Sigmoid colon (tissue), 4 donors: ENCODE measurements at regions not wholly inside any gene's neighbourhood (a gene's known extent, or its start where the extent isn't known, plus 50 kb on each side); places are given as distances from the start of the nearest gene placed in this dataset.

Experiments
- CTCF ChIP-seq, 4 experiments: fragments of 450-650 bp in 3 of 4; fragments of 200-600 bp in 1 of 4; IDR thresholded peaks; one replicate each; pipeline ENCODE4 v1.5.1; 2016 to 2019; ENCODE audit warnings: antibody characterized with exemption in 4 of 4, mild to moderate bottlenecking in 3 of 4, moderate library complexity in 2 of 4
- EP300 ChIP-seq, 4 donors: sonication (generic); formaldehyde crosslinking; IDR thresholded peaks; one replicate each; pipeline ENCODE4 v1.6.1; 2017; ENCODE audit warnings: antibody characterized with exemption in 4 of 4
- POLR2A ChIP-seq, 2 donors: fragments of 450-650 bp; IDR thresholded peaks; one replicate each; pipeline ENCODE4 v1.6.1; 2016; ENCODE audit warnings: antibody characterized with exemption in 2 of 2, mild to moderate bottlenecking in 2 of 2, moderate library complexity in 2 of 2

GRCh38 chr12:128089961-128090360 lies 177.0 kb upstream of the TMEM132C start:
- no peak for TF ChIP-seq CTCF (IDR thresholded peaks at IDR 0.05)
- TF ChIP-seq POLR2A (IDR thresholded peaks at IDR 0.05): no peak
- no peak for TF ChIP-seq EP300 (IDR thresholded peaks at IDR 0.05)
